GM18505 (cell line): ENCODE measurements at regions not wholly inside any gene's neighbourhood (a gene's known extent, or its start where the extent isn't known, plus 50 kb on each side); places are given as distances from the start of the nearest gene placed in this dataset.

Source experiments
- ATAC-seq: cut with Tn5 transposase; IDR thresholded peaks from one replicate; pipeline ENCODE4 v1.9.1; 2021; ENCODE audit not compliant: unreplicated experiment
- POLR2A ChIP-seq: IDR thresholded peaks from 4 replicates; pipeline ENCODE4 v1.6.1; 2011; ENCODE audit warnings: borderline replicate concordance; ENCODE audit not compliant: insufficient read depth, insufficient read length; ENCODE audit errors: extremely low read depth

GRCh38 chr3:168618827-168619470, 523.2 kb upstream of the GOLIM4 start:
- no peak for ATAC-seq
- no peak for TF ChIP-seq POLR2A

GRCh38 chr3:168617658-168618057, 521.9 kb upstream of the GOLIM4 start:
- no peak for TF ChIP-seq POLR2A

GRCh38 chr3:168616915-168617314, 521.2 kb upstream of the GOLIM4 start:
- ATAC-seq: no peak
- TF ChIP-seq POLR2A: no peak

More at GRCh38 chr3:168617658-168618057, 521.9 kb upstream of the GOLIM4 start:
- ATAC-seq: no peak

GRCh38 chr3:168615493-168616020, 519.8 kb upstream of the GOLIM4 start:
- no peak for ATAC-seq
- TF ChIP-seq POLR2A: no peak

- ATAC-seq: no peak
- TF ChIP-seq POLR2A: no peak
Observed at GRCh38 chr3:168613151-168613550, 517.4 kb upstream of the GOLIM4 start.

GRCh38 chr3:168612671-168613070, 516.9 kb upstream of the GOLIM4 start:
- no peak for TF ChIP-seq POLR2A
- ATAC-seq: no peak

- no peak for ATAC-seq
- TF ChIP-seq POLR2A: no peak
Observed at GRCh38 chr3:168611826-168612225, 516.1 kb upstream of the GOLIM4 start.

GRCh38 chr3:168608926-168609325, 513.2 kb upstream of the GOLIM4 start:
- ATAC-seq: no peak

GRCh38 chr3:168604767-168605166, 509.0 kb upstream of the GOLIM4 start:
- ATAC-seq: no peak
- no peak for TF ChIP-seq POLR2A

More at GRCh38 chr3:168608926-168609325, 513.2 kb upstream of the GOLIM4 start:
- no peak for TF ChIP-seq POLR2A

GRCh38 chr3:168598250-168598649, 502.5 kb upstream of the GOLIM4 start:
- no peak for ATAC-seq
- TF ChIP-seq POLR2A: no peak

GRCh38 chr3:168596175-168596823, 500.6 kb upstream of the GOLIM4 start:
- ATAC-seq: no peak
- no peak for TF ChIP-seq POLR2A

- ATAC-seq: no peak
- TF ChIP-seq POLR2A: no peak
Observed at GRCh38 chr3:168591587-168591986, 495.9 kb upstream of the GOLIM4 start.

- no peak for ATAC-seq
- TF ChIP-seq POLR2A: no peak
Observed at GRCh38 chr3:168589376-168589775, 493.7 kb upstream of the GOLIM4 start.

GRCh38 chr3:168585544-168585943, 489.8 kb upstream of the GOLIM4 start:
- ATAC-seq: no peak
- no peak for TF ChIP-seq POLR2A
